Dermis microvascular lymphatic vessel endothelial cell (primary cell): ENCODE measurements at regions not wholly inside any gene's neighbourhood (a gene's known extent, or its start where the extent isn't known, plus 50 kb on each side); places are given as distances from the start of the nearest gene placed in this dataset.

Experiments
- DNase-seq, 2 donors: peaks; one replicate each; pipeline versions ENCODE4 v3.0.0 to v3.0.0-alpha.2; 2010; ENCODE audit warnings: low read depth in 2 of 2

- DNase-seq, result no peak
These were observed 117.8 kb upstream of the LGALSL start for GRCh38 chr2:64336171-64336570.

- peak in 1 of 2 donors; percentile 11 for DNase-seq
These were observed 116.6 kb upstream of the LGALSL start for GRCh38 chr2:64337314-64337713.

GRCh38 chr2:64338108-64338507 is 115.9 kb upstream of the LGALSL start:
- DNase-seq, result no peak

GRCh38 chr2:64338910-64339500 is 115.0 kb upstream of the LGALSL start:
- no peak for DNase-seq

GRCh38 chr2:64341461-64341860 is 112.5 kb upstream of the LGALSL start:
- no peak for DNase-seq

GRCh38 chr2:64342195-64343099 is 111.5 kb upstream of the LGALSL start:
- no peak for DNase-seq

- no peak for DNase-seq
These were observed 108.9 kb upstream of the LGALSL start for GRCh38 chr2:64344999-64345576.

- no peak for DNase-seq
These were observed 108.0 kb upstream of the LGALSL start for GRCh38 chr2:64345998-64346397.

- DNase-seq, result peak; percentile 20 to 68
These were observed 105.4 kb upstream of the LGALSL start for GRCh38 chr2:64348386-64349130.

GRCh38 chr2:64349131-64349530 is 104.8 kb upstream of the LGALSL start:
- no peak for DNase-seq

GRCh38 chr2:64350996-64351395 is 103.0 kb upstream of the LGALSL start:
- DNase-seq, result no peak

GRCh38 chr2:64352292-64352691 is 101.7 kb upstream of the LGALSL start:
- no peak for DNase-seq

GRCh38 chr2:64354857-64355680 is 98.9 kb upstream of the LGALSL start:
- DNase-seq, result peak in 1 of 2 donors; percentile 24

GRCh38 chr2:64356906-64357305 is 97.1 kb upstream of the LGALSL start:
- no peak for DNase-seq

- DNase-seq, result no peak
These were observed 94.6 kb upstream of the LGALSL start for GRCh38 chr2:64359171-64359891.

- DNase-seq, result peak in 1 of 2 donors; percentile 81
These were observed 93.9 kb upstream of the LGALSL start for GRCh38 chr2:64359892-64360657.

- no peak for DNase-seq
These were observed 92.6 kb upstream of the LGALSL start for GRCh38 chr2:64361151-64361938.

GRCh38 chr2:64362562-64363026 is 91.4 kb upstream of the LGALSL start:
- no peak for DNase-seq

GRCh38 chr2:64363140-64363539 is 90.8 kb upstream of the LGALSL start:
- no peak for DNase-seq
